UCSD-AML1 (cell line): ENCODE measurements at regions not wholly inside any gene's neighbourhood (a gene's known extent, or its start where the extent isn't known, plus 50 kb on each side); places are given as distances from the start of the nearest gene placed in this dataset.

Experiments
- DNase-seq: peaks from one replicate; lab custom pipeline; 2025; ENCODE audit not compliant: unreplicated experiment; lab: John Stamatoyannopoulos, UW

DNA sequence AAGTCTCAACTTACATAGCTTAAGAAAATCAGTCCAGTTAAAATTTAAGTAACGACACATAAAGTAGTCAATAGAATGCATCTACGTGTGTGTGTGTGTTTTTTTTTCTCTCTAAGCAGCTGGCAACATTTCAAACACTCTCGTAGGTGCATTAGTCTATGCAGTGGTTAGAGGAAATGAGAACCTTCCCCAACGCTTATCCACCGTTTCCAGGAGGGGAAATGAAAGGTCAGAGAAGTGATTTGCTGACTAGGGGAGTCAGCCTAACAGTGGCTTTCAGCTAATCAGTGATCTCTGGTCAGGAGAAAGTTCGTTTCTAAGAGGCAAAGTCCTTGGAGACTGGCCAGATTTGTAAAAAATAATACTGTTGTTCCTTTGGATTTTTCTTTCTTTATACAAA, 806.6 kb downstream of the C6orf118 start:
- no peak for DNase-seq

DNA sequence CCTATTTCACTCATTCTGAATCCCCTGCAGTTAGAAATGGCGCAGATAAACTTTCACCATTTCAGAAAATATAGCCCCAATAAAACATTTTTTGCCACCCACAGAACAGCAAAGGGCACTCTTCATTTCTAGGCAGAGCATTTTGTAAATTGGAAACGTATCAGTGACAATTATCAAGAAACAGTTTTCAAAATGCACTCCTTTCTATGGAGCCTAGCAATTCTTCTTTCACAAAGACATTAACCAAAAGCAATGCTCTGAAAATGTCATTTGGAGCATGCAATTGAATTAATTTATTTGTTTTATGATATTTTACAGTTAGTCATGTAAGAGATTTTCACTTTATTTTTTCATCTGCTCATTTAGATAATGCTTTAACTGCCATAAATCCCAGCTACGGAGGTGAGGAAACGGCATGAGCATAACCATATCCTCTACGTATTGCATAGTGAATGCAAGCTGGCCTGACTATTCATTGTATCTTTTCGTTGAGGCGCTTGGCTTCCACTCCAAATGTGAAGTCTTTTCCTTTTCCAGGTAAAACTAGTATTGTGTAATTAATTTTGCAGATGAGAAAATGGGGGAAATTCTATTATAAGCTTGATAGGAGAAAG, 813.4 kb downstream of the C6orf118 start:
- no peak for DNase-seq

GRCh38 chr6:164478426-164478825, 831.0 kb downstream of the C6orf118 start:
- DNase-seq, result no peak

GRCh38 chr6:164477790-164478189, 831.6 kb downstream of the C6orf118 start:
- DNase-seq, result no peak

- no peak for DNase-seq
Measured at GRCh38 chr6:164477101-164477500, 832.3 kb downstream of the C6orf118 start.

- no peak for DNase-seq
Measured at GRCh38 chr6:164469276-164469949, 840.0 kb downstream of the C6orf118 start.

DNA sequence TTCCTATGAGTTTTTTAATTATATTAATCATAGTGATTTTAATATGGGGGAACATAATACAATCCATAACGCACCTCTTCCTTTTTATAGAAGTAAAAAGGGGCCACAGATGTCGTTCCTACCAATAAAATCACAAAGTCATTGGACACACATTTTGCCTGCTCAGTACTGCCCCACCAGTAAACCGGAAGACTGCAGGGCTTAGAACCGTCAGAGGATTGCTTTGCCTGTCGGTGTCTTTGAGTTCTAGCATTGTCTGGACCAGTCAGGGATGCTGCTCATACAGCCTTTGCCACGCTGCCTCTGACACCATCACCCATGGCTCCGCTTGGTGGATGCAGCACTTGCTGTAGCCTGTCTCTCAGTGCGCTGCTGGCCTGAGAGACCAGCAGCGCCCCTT, 853.6 kb downstream of the C6orf118 start:
- no peak for DNase-seq

GRCh38 chr6:164453835-164454234, 855.6 kb downstream of the C6orf118 start:
- DNase-seq, result no peak

DNA sequence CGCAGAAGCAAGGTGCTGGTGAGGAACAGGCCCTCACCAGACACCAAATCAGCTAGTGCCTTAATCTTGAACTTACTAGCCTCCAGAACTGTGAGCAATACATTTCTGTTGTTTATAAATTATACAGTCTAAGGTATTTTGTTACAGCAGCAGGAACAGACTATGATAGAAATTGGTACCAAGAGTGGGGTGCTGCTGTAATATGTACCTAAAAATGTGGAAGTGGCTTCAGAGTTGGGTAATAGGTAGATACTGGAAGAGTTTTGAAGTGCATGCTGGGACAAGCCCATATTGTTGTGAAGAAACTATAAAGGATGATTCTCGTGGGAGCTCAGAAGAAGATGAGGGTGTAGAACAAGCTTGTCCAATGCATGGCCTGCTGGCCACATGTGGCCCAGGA, 866.8 kb downstream of the C6orf118 start:
- DNase-seq, result no peak

GRCh38 chr6:164439331-164439730, 870.1 kb downstream of the C6orf118 start:
- no peak for DNase-seq

- DNase-seq, result no peak
Measured at GRCh38 chr6:164436976-164437375, 872.4 kb downstream of the C6orf118 start.

DNA sequence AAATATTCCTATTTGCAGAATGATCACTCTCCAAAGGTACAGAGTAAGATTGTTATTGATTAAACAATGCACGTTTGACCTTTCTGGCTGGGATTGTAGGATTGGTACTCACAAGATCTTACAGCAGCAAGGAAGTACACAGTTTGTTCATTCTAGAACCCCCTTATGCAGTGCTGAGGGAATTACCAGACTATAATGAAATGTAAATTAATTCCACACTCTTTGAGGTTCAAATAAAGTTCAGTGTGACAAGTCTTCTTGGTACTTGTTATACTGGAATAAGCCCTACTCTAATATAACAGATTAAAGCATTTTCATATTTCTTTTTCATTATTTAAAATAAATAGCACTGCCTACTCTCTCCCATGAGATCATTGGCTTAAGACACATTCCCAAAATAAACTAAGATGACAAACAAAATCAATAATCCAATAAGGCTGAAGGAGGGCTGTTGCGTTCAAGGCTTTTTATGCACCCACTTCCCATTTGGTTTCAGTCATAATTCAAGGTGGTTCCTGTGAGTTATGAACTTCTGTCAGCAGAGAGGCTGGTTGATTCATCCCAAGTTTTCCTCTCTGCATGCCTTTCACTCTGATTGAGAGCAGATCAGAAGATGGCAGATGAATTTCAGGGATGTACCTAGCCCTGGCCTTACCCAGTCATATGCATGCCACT, 881.5 kb downstream of the C6orf118 start:
- no peak for DNase-seq

DNA sequence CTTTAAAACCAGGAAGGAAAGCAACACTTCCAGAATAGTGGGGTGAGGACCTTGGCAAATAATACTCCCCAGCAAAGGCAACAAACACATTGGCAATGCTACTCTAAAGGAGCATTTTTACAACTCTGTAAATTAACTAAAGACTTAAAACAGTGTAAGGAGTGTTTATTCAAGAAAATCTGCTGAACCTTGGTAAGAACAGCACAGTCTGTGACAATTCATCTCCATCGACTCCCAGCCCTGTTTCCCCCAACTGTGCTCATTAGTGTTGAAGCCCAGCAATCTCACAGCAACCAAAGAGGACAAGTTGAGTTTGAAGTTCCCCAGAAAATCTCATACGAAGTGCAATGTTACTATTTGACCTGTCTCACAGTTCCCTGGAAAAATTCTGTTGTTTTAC, 884.9 kb downstream of the C6orf118 start:
- DNase-seq, result no peak

GRCh38 chr6:164419099-164419498, 890.3 kb downstream of the C6orf118 start:
- DNase-seq, result no peak

DNA sequence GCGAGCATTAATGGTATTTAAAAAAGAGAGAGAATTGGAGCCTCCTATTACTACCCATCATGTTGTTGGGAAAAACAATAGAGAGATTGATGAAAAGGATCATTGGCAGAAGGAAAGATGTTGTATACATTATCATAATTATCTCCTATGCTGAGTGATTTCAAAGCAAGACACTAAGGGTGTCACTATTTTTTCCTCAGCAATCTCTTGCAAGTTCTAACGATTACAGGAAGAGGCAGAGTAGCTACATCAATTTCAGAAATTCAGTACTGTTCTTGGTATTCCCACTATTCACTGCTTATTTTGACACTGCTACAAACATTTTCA, 891.2 kb downstream of the C6orf118 start:
- no peak for DNase-seq

DNA sequence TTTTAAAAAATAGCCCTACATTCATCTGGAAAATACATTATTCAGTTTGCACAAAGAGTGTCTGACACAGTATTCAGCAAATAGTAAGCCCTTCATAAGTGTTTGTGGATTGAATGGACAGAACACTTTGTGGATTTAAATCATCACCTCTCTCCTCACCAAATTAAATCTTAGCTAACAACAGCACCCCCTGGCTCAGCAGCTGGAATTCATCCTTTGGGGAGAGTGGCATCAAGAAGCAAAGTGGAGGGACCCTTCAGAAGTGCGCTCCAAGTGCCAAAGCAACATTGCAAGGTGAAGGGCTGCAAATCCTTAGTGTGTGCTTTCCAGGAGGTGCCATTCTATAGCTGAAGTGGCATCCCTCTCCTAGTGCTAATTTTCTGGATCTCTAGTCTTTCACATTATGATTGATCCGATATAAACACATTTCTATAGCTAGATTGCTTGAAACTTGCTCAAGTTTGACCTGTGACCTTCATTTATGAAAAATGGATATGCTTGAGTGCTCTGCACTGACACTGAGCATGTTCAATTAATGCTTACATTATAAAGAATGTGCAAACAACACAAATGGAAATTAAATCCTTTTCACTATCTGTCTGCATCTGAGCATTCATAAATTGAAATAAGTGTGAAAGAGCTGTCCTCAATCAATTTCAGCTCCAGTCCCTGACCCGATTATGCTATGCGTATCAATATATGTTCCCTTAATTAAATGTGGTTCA, 891.7 kb downstream of the C6orf118 start:
- no peak for DNase-seq

DNA sequence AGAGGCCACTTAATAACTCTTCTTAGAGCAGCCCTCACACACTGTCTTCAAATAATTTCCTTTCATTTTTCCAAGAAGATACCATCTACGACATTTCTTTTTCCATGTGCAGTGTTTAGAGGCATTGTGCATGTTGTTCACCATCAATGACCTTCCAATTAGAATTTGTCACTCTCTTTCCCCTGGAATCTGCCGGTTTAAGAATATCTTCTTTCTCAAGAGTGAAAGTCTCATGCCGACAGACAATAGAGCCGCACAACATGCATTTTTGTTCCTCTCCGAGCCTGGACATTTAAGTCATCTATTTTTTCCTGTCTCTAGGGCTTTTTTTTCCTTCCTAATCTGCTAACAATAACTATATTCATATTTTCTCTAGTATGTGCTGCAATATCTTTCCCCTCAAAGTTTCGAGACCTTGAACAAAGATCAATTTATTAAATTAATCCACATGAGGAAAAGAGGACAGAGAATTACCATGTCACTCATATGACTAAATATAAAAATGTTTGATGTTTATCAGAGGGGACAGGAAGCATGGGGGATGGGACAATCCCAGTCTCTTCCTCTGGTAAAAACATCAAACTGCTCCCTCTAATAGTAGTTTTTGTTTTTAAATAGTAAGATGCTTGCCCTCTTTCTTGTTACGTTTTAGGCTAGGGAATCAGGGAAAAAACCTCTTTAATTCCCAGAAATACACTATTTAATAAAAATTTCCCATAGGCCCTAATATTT, 893.4 kb downstream of the C6orf118 start:
- DNase-seq, result no peak

GRCh38 chr6:164414695-164415094, 894.7 kb downstream of the C6orf118 start:
- no peak for DNase-seq

- DNase-seq, result no peak
Measured at GRCh38 chr6:164412566-164412965, 896.8 kb downstream of the C6orf118 start.

GRCh38 chr6:164410017-164410416, 899.4 kb downstream of the C6orf118 start:
- DNase-seq, result no peak

DNA sequence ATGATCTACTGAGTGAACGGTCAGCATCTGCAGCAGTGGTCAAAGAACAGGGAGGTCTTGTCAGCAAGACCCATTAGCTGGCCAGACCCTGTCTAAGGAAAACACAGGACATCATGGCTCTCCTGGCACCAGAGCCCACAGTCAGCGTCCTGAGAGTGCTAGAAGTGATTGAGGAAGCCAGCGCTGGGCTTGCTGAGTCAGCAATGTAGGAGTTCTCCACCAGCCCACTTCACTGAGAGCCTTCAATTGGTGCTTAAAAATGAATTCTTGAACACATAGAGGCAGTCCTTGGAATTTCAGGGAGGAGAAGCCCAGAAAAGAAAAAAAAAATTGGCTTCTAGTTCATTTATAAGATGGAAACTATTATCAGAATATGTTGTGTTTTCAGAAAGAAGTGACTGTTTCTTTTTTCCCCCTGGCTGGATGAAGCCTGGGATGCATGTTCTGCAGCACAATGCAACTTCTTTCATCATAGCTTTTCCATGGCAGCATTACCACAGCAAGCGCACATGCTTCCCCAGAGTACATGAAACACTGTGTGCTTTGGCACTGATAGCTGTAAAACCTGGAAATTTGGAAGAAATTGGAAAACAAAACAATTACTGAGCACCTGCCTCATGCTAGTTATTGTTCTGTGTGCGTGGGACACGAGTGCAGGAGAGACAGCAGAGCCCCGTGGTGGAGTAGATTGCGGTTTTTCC, 899.9 kb downstream of the C6orf118 start:
- DNase-seq, result no peak
